GM23338 (cell line): ENCODE measurements at regions not wholly inside any gene's neighbourhood (a gene's known extent, or its start where the extent isn't known, plus 50 kb on each side); places are given as distances from the start of the nearest gene placed in this dataset.

Experiments
- ATAC-seq: fragments of 200-7000 bp; cut with Tn5 transposase; 3 replicates; pipeline ENCODE4 v1.9.1; 2020
- DNase-seq: peaks from one replicate; pipeline ENCODE4 v3.0.0-alpha.2; 2015; ENCODE audit warnings: low spot score
- H2AFZ ChIP-seq: fragments of 200-600 bp; sonication (generic); 2 replicates; pipeline ENCODE4 v1.8.0; 2016; ENCODE audit warnings: antibody characterized with exemption, mild to moderate bottlenecking, moderate library complexity
- H3F3A ChIP-seq: fragments of 200-600 bp; sonication (generic); replicated peaks from 2 replicates; pipeline ENCODE4 v1.8.0; 2017; ENCODE audit warnings: antibody characterized with exemption, mixed run types, low read depth
- H3K27ac ChIP-seq: fragments of 200-600 bp; sonication (generic); 2 replicates; pipeline ENCODE4 v1.6.1; 2016; ENCODE audit warnings: low read depth
- H3K27me3 ChIP-seq: fragments of 200-600 bp; sonication (generic); 2 replicates; pipeline ENCODE4 v1.8.0; 2016; ENCODE audit warnings: mild to moderate bottlenecking, mixed run types, moderate library complexity; ENCODE audit not compliant: insufficient read depth
- H3K36me3 ChIP-seq: fragments of 200-600 bp; sonication (generic); 2 replicates; pipeline ENCODE4 v1.8.0; 2016; ENCODE audit warnings: mild to moderate bottlenecking; ENCODE audit not compliant: insufficient read depth
- H3K4me1 ChIP-seq: fragments of 200-600 bp; sonication (generic); 2 replicates; pipeline ENCODE4 v1.8.0; 2016; ENCODE audit warnings: mild to moderate bottlenecking, moderate library complexity; ENCODE audit not compliant: insufficient read depth
- H3K4me2 ChIP-seq: fragments of 200-600 bp; sonication (generic); 2 replicates; pipeline ENCODE4 v1.7.1; 2017; ENCODE audit warnings: mixed run types
- H3K4me3 ChIP-seq: fragments of 200-600 bp; sonication (generic); 2 replicates; pipeline ENCODE4 v1.6.1; 2016; ENCODE audit warnings: mixed run types
- H3K79me2 ChIP-seq: fragments of 200-600 bp; sonication (generic); replicated peaks from 2 replicates; pipeline ENCODE4 v1.8.0; 2017; ENCODE audit warnings: mild to moderate bottlenecking; ENCODE audit not compliant: insufficient read depth
- H3K9me2 ChIP-seq: fragments of 200-600 bp; sonication (generic); 2 replicates; pipeline ENCODE4 v1.8.0; 2017; ENCODE audit not compliant: insufficient read depth
- H4K20me1 ChIP-seq: fragments of 200-600 bp; sonication (generic); replicated peaks from 2 replicates; pipeline ENCODE4 v1.8.0; 2017; ENCODE audit warnings: mild to moderate bottlenecking; ENCODE audit not compliant: insufficient read depth
- H3K27ac Mint-ChIP-seq: 2 replicates; pipeline ENCODE4 v1.8.0; 2020; ENCODE audit warnings: inconsistent platforms, mild to moderate bottlenecking, moderate library complexity, mixed read lengths
- H3K27me3 Mint-ChIP-seq: 3 replicates; pipeline ENCODE4 v1.8.0; 2022; ENCODE audit warnings: low read depth, mild to moderate bottlenecking, moderate library complexity, mixed read lengths, inconsistent platforms; ENCODE audit not compliant: insufficient read depth, poor library complexity
- H3K36me3 Mint-ChIP-seq: 3 replicates; pipeline ENCODE4 v1.8.0; 2021; ENCODE audit warnings: low read depth, mild to moderate bottlenecking, inconsistent platforms, moderate library complexity, mixed read lengths
- H3K4me1 Mint-ChIP-seq: 3 replicates; pipeline ENCODE4 v1.8.0; 2020; ENCODE audit warnings: mild to moderate bottlenecking, inconsistent platforms, mixed read lengths
- H3K4me3 Mint-ChIP-seq: 3 replicates; pipeline ENCODE4 v1.8.0; 2021; ENCODE audit warnings: moderate library complexity, mild to moderate bottlenecking, inconsistent platforms, mixed read lengths
- H3K9me3 Mint-ChIP-seq: 3 replicates; pipeline ENCODE4 v1.8.0; 2020; ENCODE audit warnings: moderate library complexity, mild to moderate bottlenecking, inconsistent platforms, mixed read lengths
- CREB1 ChIP-seq: fragments of 250-450 bp; sonication (Bioruptor Pico); IDR thresholded peaks from 2 replicates; pipeline ENCODE4 v1.5.0; 2020; ENCODE audit warnings: low read depth, mild to moderate bottlenecking, moderate library complexity
- EZH2 ChIP-seq: fragments of 200-600 bp; sonication (generic); IDR thresholded peaks from one replicate; pipeline ENCODE4 v1.8.0; 2017; ENCODE audit warnings: antibody characterized with exemption, mild to moderate bottlenecking, low read depth; ENCODE audit not compliant: unreplicated experiment
- EZH2phosphoT487 ChIP-seq: fragments of 200-600 bp; sonication (generic); IDR thresholded peaks from one replicate; pipeline ENCODE4 v1.8.1; 2018; ENCODE audit warnings: antibody characterized with exemption; ENCODE audit not compliant: unreplicated experiment
- JUNB ChIP-seq: IDR thresholded peaks from one replicate; pipeline ENCODE4 v1.6.1; 2016; ENCODE audit warnings: antibody characterized with exemption; ENCODE audit not compliant: unreplicated experiment
- POLR2AphosphoS5 ChIP-seq: IDR thresholded peaks from 2 replicates; pipeline ENCODE4 v1.6.1; 2016; ENCODE audit warnings: antibody characterized with exemption, low read depth
- STAT1 ChIP-seq: IDR thresholded peaks from one replicate; pipeline ENCODE4 v1.6.1; 2016; ENCODE audit warnings: antibody characterized with exemption; ENCODE audit not compliant: unreplicated experiment
- ZNF114 ChIP-seq: fragments of 250-450 bp; sonication (Bioruptor Pico); IDR thresholded peaks from 2 replicates; pipeline ENCODE4 v1.5.0; 2020; ENCODE audit warnings: mild to moderate bottlenecking, moderate library complexity
- TF ChIP-seq, protein P1 (sequence below): IDR thresholded peaks from 2 replicates; pipeline ENCODE4 v1.6.1; 2016; ENCODE audit warnings: antibody characterized with exemption
- TF ChIP-seq, protein P2 (sequence below), 2 experiments: fragments of 200-600 bp in 1 of 2; sonication (generic) in 1 of 2; conservative IDR thresholded peaks; 2 replicates each; pipeline versions ENCODE4 v1.5.1 to v1.6.1; 2016 to 2017; ENCODE audit warnings: antibody characterized with exemption in 2 of 2, low read depth in 2 of 2, mild to moderate bottlenecking in 2 of 2, moderate library complexity in 1 of 2
- TF ChIP-seq, protein P3 (sequence below): IDR thresholded peaks from one replicate; pipeline ENCODE4 v1.6.1; 2018; ENCODE audit warnings: antibody characterized with exemption; ENCODE audit not compliant: unreplicated experiment

DNA sequence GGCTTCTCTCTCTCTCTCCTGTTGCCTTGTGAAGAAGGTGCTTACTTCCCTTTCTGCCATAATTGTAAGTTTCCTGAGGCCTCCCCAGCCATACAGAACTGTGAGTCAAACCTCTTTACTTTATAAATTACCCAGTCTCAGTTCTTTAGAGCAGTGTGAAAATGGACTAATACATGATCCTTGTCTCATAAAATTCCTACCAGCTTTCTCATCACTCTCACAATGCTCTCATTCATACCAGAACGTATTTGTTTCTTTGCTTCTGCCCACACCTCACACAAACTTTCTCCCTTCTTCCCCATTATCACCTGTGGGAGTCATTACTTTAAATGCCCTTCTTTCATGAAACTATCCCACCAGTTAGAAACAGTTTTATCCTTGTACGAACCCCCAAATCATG lies 62.7 kb upstream of the ARHGAP42 start:
- Histone ChIP-seq H3K4me3 (no peak overlapping the region), H3K79me2 (no peaks in the 10 kb centered on the region), H3K9me2 (0 out of 2 replicates have a peak, but pooled peaks cover 3% of the 10 kb centered on the region), H3K27ac (no peak overlapping the region), H3K4me1 (peaks cover 7% of the 10 kb centered on the region), H3K27me3 (no peaks in the 10 kb centered on the region), H2AFZ (no peak overlapping the region), H3F3A (no peaks in the 10 kb centered on the region), H3K36me3 (peaks cover 7% of the 10 kb centered on the region), H3K4me2 (no peak overlapping the region), H4K20me1 (no peaks in the 10 kb centered on the region)
- no peak for DNase-seq
- Mint-ChIP-seq H3K27ac (no peak overlapping the region), H3K4me1 (peaks cover 5% of the 10 kb centered on the region), H3K4me3 (no peak overlapping the region), H3K9me3 (peaks cover 42% of the 10 kb centered on the region), H3K27me3 (no peaks in the 10 kb centered on the region), H3K36me3 (peaks cover 28% of the 10 kb centered on the region)
- no peak for TF ChIP-seq POLR2AphosphoS5
- TF ChIP-seq, protein P1, sequence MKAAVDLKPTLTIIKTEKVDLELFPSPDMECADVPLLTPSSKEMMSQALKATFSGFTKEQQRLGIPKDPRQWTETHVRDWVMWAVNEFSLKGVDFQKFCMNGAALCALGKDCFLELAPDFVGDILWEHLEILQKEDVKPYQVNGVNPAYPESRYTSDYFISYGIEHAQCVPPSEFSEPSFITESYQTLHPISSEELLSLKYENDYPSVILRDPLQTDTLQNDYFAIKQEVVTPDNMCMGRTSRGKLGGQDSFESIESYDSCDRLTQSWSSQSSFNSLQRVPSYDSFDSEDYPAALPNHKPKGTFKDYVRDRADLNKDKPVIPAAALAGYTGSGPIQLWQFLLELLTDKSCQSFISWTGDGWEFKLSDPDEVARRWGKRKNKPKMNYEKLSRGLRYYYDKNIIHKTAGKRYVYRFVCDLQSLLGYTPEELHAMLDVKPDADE = no peak
- no peak for ATAC-seq

DNA sequence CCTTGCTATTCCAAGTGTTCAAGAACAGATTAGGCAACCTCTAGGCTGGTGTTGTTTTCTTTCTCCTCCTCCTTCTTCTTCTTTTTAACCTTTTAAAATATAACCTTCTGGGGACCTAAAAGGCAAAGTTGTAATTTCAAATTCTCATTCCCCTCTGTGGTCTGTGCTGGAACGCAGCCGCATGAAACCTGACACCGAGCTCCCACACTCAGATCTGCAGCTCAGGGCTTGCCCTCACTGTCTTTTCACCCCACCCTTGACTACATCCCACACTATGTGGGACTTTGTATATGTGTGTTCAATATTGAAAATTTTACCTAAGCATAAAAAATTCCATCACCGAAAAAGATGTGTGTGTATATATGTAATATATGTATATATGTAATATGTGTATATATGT lies 62.0 kb upstream of the ARHGAP42 start:
- Histone ChIP-seq H3K4me2 (no peak overlapping the region), H3K9me2 (0 out of 2 replicates have a peak, but pooled peaks cover 3% of the 10 kb centered on the region), H4K20me1 (no peaks in the 10 kb centered on the region), H3K27me3 (no peaks in the 10 kb centered on the region), H3K36me3 (peaks cover 7% of the 10 kb centered on the region), H3K79me2 (no peaks in the 10 kb centered on the region), H3K4me1 (0 out of 2 replicates have a peak, but pooled peaks cover under 1% of the 10 kb centered on the region), H2AFZ (no peak overlapping the region), H3F3A (no peaks in the 10 kb centered on the region), H3K27ac (no peak overlapping the region), H3K4me3 (no peak overlapping the region)
- Mint-ChIP-seq H3K27me3 (no peaks in the 10 kb centered on the region), H3K36me3 (peaks cover 28% of the 10 kb centered on the region), H3K4me3 (no peak overlapping the region), H3K27ac (no peak overlapping the region), H3K9me3 (peaks cover 40% of the 10 kb centered on the region), H3K4me1 (peaks cover 2% of the 10 kb centered on the region; the same call in 1 of the 3 replicates)
- ATAC-seq = peak; percentile 59
- DNase-seq = no peak
- TF ChIP-seq ZNF114 (CRISPR knock-in tag) (no peak), JUNB (no peak), EZH2 (no peak), CREB1 (CRISPR knock-in tag) (no peak), STAT1 (no peak), POLR2AphosphoS5 (no peak), EZH2phosphoT487 (no peak)
- TF ChIP-seq, protein P2, sequence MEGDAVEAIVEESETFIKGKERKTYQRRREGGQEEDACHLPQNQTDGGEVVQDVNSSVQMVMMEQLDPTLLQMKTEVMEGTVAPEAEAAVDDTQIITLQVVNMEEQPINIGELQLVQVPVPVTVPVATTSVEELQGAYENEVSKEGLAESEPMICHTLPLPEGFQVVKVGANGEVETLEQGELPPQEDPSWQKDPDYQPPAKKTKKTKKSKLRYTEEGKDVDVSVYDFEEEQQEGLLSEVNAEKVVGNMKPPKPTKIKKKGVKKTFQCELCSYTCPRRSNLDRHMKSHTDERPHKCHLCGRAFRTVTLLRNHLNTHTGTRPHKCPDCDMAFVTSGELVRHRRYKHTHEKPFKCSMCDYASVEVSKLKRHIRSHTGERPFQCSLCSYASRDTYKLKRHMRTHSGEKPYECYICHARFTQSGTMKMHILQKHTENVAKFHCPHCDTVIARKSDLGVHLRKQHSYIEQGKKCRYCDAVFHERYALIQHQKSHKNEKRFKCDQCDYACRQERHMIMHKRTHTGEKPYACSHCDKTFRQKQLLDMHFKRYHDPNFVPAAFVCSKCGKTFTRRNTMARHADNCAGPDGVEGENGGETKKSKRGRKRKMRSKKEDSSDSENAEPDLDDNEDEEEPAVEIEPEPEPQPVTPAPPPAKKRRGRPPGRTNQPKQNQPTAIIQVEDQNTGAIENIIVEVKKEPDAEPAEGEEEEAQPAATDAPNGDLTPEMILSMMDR (conservative IDR thresholded peaks at IDR 0.05; ENCODE audit: low read depth in 2 of 2) = no peak
- TF ChIP-seq, protein P1 = no peak
- TF ChIP-seq, protein P3, sequence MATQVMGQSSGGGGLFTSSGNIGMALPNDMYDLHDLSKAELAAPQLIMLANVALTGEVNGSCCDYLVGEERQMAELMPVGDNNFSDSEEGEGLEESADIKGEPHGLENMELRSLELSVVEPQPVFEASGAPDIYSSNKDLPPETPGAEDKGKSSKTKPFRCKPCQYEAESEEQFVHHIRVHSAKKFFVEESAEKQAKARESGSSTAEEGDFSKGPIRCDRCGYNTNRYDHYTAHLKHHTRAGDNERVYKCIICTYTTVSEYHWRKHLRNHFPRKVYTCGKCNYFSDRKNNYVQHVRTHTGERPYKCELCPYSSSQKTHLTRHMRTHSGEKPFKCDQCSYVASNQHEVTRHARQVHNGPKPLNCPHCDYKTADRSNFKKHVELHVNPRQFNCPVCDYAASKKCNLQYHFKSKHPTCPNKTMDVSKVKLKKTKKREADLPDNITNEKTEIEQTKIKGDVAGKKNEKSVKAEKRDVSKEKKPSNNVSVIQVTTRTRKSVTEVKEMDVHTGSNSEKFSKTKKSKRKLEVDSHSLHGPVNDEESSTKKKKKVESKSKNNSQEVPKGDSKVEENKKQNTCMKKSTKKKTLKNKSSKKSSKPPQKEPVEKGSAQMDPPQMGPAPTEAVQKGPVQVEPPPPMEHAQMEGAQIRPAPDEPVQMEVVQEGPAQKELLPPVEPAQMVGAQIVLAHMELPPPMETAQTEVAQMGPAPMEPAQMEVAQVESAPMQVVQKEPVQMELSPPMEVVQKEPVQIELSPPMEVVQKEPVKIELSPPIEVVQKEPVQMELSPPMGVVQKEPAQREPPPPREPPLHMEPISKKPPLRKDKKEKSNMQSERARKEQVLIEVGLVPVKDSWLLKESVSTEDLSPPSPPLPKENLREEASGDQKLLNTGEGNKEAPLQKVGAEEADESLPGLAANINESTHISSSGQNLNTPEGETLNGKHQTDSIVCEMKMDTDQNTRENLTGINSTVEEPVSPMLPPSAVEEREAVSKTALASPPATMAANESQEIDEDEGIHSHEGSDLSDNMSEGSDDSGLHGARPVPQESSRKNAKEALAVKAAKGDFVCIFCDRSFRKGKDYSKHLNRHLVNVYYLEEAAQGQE = no peak
